ENCODE measurements at regions not wholly inside any gene's neighbourhood (a gene's known extent, or its start where the extent isn't known, plus 50 kb on each side); places are given as distances from the start of the nearest gene placed in this dataset.
A peak's percentile ranks its signal among the peaks of the same experiment; 100 is the strongest.

GRCh38 chr14:87522575-87522974, 470.4 kb downstream of the GALC start:
- peak; percentile 1 for DNase-seq (ENCODE audit: low spot score)

DNA sequence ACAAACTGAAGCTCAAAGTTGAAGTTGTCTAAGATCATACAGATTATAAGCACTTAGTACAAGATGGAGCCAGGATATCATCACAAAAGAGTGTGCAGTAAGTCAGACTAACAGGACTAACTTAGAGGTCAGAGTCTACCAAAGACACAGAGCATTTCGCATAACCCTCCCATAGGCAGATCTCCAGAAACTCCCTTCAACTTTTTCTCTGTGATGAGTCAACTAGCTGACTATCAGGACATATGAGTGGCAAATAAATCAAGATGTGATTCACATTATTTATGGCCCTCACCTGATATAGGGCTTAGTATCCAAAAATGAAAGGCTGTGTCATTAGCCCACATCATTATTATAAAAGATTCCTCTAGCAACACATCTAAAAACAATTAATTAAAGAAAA, 484.6 kb downstream of the GALC start:
- DNase-seq (ENCODE audit: low spot score) = no peak

- no peak for DNase-seq (ENCODE audit: low spot score)
Observed at GRCh38 chr14:87503711-87504110, 489.3 kb downstream of the GALC start.

DNA sequence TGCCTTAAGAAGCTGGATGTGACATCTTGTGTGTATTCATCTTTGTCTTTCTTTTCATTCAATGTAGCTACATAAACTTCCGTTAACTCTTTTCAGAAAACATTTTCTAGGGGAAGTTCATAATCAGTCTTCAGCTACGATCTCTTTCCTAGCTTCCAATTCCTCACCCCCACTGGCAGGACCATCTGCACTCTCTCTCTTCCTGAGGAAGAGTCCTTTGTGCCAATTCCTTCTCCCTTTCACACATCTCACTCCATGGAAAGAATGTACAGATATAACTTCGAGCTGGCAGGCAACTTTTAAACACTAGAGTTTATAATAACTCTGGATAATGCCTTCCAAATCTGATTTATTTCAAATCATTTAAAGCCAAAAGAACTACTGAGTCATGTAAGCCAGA, 495.7 kb downstream of the GALC start:
- DNase-seq (ENCODE audit: low spot score) = no peak

DNA sequence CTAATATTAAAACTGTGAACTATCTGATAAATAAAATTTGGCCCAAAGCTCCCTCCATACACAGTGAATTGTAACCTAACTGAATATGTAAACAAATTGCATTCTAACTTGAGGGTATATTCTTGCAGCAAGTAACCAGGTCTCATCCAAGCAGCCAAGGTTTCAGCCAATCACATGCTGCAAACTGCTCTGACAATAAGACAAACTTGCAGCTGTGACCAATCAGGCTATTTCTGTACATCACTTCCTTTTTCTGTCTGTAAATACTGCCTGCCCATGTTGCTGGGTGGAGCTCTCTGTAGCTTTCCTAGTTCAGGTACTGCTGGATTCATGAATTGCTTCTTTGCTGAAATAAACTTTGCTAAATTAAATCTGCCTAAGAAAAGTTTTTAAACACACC, 499.0 kb downstream of the GALC start:
- peak; percentile 43 for DNase-seq (ENCODE audit: low spot score)

DNA sequence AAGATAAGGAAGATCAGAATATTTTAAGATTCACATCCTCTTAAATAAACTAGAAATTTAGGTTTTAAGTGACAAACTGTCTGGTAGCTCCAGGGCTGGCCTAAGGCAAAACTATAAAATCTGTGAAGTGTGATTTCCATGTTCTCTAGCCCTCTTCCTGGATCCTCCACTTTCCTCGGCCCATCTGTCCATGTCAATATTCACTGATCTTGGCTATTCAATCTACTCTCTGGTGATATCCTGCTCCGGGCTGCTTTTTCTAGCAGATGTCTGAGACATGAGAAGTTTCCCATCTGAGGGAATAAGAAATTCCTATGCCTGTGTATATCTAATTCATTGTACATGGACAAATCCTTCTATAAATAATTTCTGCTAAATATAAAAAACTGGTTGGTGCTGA, 500.4 kb downstream of the GALC start:
- no peak for DNase-seq (ENCODE audit: low spot score)

DNA sequence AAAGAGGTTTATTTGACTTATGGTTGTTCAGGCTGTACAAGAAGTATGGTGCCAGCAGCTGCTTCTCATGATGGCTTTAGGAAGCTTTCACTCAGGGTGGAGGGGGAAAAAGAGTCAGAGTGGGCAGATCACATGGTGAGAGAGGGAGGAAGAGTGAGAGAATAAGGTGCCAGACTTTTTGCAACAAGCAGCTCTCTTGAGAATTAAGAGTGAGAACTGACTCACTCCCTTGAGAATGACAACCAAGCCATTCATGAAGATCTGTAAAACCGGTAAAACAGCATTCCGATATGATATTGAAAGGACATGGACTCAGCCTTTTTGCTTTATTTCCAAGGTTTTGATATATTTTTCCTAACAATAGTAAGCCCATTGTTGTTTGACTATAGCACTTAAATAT, 501.2 kb downstream of the GALC start:
- DNase-seq (ENCODE audit: low spot score) = no peak

DNA sequence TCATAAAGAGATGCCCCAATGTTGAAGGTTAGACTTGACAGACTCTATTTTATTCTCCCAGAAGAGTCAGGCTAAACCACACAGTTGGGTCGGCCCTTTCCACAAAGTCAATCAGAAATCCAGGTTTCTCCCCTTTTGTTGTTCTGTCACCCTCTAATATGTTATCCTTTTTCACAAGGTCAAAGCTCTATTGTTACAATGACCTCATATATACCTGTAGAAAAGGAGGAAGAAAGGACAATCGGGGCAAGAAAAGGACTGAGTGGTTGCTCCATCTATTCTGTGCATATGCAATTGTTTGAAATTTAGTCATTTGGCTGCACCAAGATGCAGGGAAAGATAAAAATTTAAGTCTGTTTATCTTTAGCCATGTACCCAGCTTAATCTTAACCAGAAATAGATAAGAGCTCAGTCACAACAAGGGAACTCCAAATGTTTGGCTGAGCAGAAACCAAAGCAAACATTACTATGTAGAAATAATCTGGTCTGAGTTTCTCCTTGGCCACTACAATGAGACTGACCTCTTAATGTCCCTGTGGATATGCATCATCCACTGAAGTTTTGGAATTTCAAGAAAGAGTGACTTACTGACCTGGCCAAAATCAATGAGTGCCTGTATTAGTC, 503.7 kb downstream of the GALC start:
- no peak for DNase-seq (ENCODE audit: low spot score)

DNA sequence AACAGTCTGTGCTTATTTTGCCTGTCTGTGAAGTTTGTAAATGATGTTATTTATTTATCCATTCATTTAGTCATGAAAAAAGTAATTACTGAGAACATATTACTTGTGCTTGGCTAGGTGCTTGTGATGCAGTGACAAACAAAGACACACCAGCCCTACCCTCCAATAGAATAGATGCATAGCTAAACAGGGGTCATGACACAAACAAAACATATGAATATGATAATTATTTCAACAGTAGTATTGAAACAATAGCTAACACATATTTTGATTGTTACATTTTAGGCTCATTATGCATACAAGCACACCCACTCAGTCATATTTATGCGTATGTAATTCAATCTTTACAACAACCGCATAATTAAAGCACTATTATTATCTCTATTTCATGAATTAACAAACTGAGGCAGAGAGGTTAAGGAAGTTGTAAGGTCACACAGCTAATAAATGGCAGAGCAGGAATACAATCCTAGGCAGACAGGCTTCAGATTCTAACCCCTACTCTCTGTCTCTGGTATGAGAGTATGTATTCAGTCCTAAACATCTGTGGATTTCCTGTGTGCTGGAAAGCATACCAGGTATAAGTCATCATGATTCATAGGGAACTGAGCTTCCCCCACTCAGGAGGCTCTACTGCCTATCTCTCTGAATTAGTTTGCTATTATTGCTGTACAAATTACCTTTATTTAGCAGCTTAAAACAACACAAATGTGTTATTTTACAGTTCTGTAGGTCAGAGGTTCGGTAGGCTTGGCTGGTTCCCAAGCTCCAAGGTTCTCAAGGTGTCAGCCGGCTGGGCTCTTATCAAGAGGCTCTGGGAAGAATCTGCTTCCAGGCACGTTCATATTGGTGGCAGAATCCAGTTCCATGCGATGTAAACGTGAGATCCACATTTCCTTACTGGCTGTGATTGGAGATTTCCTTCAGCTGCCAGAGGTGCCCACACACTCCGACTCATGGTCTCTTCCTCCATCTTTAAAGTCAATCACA, 509.4 kb downstream of the GALC start:
- no peak for DNase-seq (ENCODE audit: low spot score)

- DNase-seq (ENCODE audit: low spot score) = no peak
Observed at GRCh38 chr14:87468531-87468930, 524.5 kb downstream of the GALC start.

GRCh38 chr14:87467578-87467977, 525.4 kb downstream of the GALC start:
- DNase-seq (ENCODE audit: low spot score) = no peak

DNA sequence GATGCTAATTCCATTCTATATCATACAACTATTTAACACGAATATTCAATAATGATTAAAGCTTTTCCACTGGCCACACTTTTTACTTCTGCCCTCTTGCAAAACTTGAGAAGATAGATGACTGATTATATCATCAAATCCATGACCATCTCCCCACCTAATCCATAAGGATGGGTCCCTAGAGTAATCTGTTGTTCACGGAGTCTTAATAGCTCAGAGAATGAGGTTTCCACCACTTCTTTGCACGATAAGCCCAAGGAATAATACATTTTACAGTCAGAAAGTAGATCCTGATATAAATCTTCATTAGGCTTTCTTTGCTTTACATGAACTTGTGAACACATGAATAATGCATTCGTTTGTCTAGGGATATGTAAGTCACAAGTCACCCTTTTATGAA, 527.2 kb downstream of the GALC start:
- DNase-seq (ENCODE audit: low spot score) = no peak

DNA sequence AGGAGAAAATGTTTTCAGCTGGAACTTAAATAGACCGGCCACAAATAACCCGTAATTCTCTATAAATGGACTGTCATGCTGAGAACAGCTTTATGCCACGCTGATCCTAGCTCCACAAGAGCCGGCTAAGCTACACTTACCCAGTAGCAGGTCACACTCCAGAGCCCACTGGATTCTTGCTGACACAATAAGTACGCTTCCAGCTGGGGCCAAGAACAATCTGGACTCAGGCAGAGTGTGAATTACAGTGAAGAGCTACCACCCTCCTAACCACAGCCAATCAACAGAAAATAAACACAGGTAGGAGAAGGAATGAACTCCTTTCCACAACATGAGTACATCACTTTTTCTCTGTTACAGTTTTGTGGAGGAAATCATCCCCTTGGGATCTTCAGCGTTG, 531.3 kb downstream of the GALC start:
- DNase-seq (ENCODE audit: low spot score) = no peak

GRCh38 chr14:87457720-87458119, 535.3 kb downstream of the GALC start:
- no peak for DNase-seq (ENCODE audit: low spot score)

GRCh38 chr14:87450193-87450592, 542.8 kb downstream of the GALC start:
- DNase-seq (ENCODE audit: low spot score) = no peak

GRCh38 chr14:87449016-87449415, 544.0 kb downstream of the GALC start:
- no peak for DNase-seq (ENCODE audit: low spot score)

DNA sequence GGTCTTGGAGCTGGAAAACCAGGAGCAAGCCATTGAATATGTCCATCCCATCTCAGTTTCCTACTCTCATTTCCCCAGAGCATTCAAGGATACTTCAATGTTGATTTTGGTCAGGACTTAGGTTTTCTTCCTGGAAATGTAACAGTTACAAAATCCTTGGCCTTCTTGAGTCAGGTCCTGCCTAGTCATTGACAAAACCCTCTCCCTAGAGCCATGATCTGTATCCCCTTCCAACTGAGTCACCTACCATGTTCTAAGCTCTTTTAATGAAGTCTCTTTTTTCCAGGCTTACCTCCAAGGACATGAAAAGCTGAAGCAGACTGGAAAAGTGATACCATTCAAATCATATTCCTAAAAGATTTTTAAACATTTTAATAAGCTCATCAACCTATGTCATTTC, 549.2 kb downstream of the GALC start:
- DNase-seq (ENCODE audit: low spot score) = no peak

- no peak for DNase-seq (ENCODE audit: low spot score)
Observed at GRCh38 chr14:87443039-87443438, 549.9 kb downstream of the GALC start.

DNA sequence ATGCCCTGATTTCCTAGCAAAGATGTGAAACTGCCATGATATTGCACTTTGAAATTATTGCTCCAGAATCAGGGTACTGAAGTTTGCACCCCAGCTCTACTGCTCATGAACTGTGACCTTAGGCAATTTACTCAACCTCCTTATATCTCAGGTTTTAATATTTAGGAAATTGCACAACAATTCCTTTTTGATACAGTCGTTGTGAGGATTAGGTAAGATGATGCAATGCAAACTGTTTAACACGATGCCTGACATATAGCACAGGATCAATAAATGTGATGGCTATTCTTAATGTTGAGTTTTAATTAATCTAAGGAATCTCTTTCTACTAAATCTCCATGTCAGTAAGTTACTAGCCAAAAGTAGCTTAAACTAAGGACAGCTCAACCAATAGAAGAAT, 555.8 kb downstream of the GALC start:
- no peak for DNase-seq (ENCODE audit: low spot score)

GRCh38 chr14:87434680-87435079, 558.3 kb downstream of the GALC start:
- DNase-seq (ENCODE audit: low spot score) = no peak

DNA sequence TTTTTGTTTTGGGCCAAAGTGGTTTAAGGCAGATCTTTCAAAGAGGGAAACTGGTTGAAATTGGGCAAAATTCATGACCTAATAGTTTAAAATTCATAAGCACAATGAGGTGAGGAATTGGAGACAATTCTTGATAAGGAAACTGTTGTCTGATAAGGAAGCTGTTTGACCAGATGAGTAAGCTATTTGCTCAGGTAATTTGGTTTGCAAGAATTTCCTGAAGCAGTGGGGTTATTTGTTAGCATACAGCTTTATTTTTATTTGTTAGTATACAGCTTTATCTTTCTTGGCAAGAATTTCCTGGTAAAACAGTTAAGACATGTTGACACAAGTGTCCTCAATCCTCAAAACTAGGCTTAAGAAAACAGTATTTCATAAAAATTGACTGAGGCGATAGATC, 559.0 kb downstream of the GALC start:
- no peak for DNase-seq (ENCODE audit: low spot score)

DNA sequence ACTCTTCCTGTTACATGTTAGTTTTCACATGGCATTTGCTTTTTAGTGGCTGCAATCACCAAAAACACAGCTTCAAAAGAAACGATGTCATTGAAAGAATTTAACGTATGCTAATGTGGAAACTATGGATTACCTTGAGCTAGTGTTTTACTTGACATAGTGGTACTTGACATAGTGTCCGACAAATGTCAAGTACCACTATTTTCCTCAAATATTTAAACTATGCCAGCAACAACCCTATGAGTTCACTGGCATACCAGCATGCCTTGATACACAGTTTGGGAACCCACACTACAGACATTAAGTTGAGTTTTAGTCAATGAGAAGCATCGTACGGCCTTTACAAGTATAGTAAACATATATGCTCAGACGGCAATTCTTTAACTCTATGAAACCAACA, 560.3 kb downstream of the GALC start:
- DNase-seq (ENCODE audit: low spot score) = no peak

GRCh38 chr14:87430810-87431209, 562.2 kb downstream of the GALC start:
- DNase-seq (ENCODE audit: low spot score) = no peak

DNA sequence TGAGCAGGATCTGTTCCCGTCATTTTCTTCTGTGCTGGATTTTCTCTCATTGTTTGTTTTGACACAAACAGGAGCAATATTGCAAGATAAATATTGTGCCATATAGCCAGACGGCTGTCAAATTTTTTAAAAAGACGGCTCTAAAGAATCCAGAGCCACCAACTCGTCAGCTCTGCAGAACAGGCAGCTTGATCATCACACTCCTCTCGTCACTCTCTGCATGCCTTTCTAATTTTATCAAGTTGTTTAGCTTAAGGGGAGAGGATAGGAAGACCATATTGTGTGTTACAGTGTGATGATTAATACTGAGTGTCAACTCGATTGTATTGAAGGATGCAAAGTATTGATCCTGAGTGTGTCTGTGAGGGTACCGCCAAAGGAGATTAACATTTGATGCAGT, 562.8 kb downstream of the GALC start:
- no peak for DNase-seq (ENCODE audit: low spot score)
